SK-N-DZ (cell line): ENCODE measurements at regions not wholly inside any gene's neighbourhood (a gene's known extent, or its start where the extent isn't known, plus 50 kb on each side); places are given as distances from the start of the nearest gene placed in this dataset.
"Not testable (repeated sequence)": the region's sequence is repeated elsewhere in the genome, so short reads cannot be mapped to it uniquely, and the experiment has no call there.

Experiments
- DNase-seq: peaks from one replicate; pipeline ENCODE4 v3.0.0-alpha.2; 2015; ENCODE audit warnings: low spot score

- not testable (repeated sequence) for DNase-seq
These were observed 178.0 kb upstream of the PLGLB2 start for GRCh38 chr2:87569689-87570397.

- not testable (repeated sequence) for DNase-seq
These were observed 175.9 kb upstream of the PLGLB2 start for GRCh38 chr2:87571889-87572465.

- DNase-seq, result not testable (repeated sequence)
These were observed 175.0 kb upstream of the PLGLB2 start for GRCh38 chr2:87572906-87573305.

- DNase-seq, result not testable (repeated sequence)
These were observed 174.3 kb upstream of the PLGLB2 start for GRCh38 chr2:87573386-87574192.

- not testable (repeated sequence) for DNase-seq
These were observed 173.4 kb upstream of the PLGLB2 start for GRCh38 chr2:87574193-87575119.

GRCh38 chr2:87575138-87575537 lies 172.7 kb upstream of the PLGLB2 start:
- DNase-seq, result not testable (repeated sequence)

GRCh38 chr2:87577358-87577757 lies 170.5 kb upstream of the PLGLB2 start:
- not testable (repeated sequence) for DNase-seq

- DNase-seq, result not testable (repeated sequence)
These were observed 165.7 kb upstream of the PLGLB2 start for GRCh38 chr2:87582152-87582551.

- DNase-seq, result not testable (repeated sequence)
These were observed 165.3 kb upstream of the PLGLB2 start for GRCh38 chr2:87582579-87582978.

- DNase-seq, result not testable (repeated sequence)
These were observed 164.5 kb upstream of the PLGLB2 start for GRCh38 chr2:87583370-87583769.

GRCh38 chr2:87583803-87584202 lies 164.1 kb upstream of the PLGLB2 start:
- DNase-seq, result not testable (repeated sequence)

- not testable (repeated sequence) for DNase-seq
These were observed 163.5 kb upstream of the PLGLB2 start for GRCh38 chr2:87584268-87584906.

- not testable (repeated sequence) for DNase-seq
These were observed 160.0 kb upstream of the PLGLB2 start for GRCh38 chr2:87587934-87588333.

GRCh38 chr2:87592974-87593373 lies 154.9 kb upstream of the PLGLB2 start:
- DNase-seq, result not testable (repeated sequence)

- not testable (repeated sequence) for DNase-seq
These were observed 153.9 kb upstream of the PLGLB2 start for GRCh38 chr2:87593784-87594610.

- not testable (repeated sequence) for DNase-seq
These were observed 153.3 kb upstream of the PLGLB2 start for GRCh38 chr2:87594611-87594992.

- not testable (repeated sequence) for DNase-seq
These were observed 152.9 kb upstream of the PLGLB2 start for GRCh38 chr2:87595017-87595416.

- not testable (repeated sequence) for DNase-seq
These were observed 146.9 kb upstream of the PLGLB2 start for GRCh38 chr2:87600961-87601360.

GRCh38 chr2:87602118-87602517 lies 145.8 kb upstream of the PLGLB2 start:
- not testable (repeated sequence) for DNase-seq

GRCh38 chr2:87602728-87603127 lies 145.2 kb upstream of the PLGLB2 start:
- DNase-seq, result not testable (repeated sequence)
